DMS 273 treated with DMSO at 0.1 percent for 48 hours (cell line): ENCODE measurements at regions not wholly inside any gene's neighbourhood (a gene's known extent, or its start where the extent isn't known, plus 50 kb on each side); places are given as distances from the start of the nearest gene placed in this dataset.

Experiments used
- DNase-seq: peaks from one replicate; lab custom pipeline; 2025; lab: John Stamatoyannopoulos, UW

DNA sequence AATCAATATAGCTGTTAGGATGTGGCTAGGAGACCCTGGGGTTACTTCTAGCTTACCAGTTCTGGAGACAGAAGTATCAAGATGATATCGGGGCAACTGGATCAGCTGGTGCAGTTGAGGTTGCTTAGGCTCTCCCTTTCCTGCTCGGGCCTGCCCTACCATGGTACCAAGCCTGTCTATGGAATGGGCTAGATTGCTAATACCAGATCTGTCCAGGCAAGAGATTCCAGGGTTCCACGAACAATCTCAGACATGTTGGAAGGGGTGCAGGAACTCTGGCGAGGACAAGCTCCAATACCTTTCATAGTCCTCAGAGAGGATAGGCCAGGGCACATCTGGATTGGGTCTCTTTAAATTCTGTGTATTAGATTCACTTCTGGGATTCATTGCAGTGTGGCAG is 53.8 kb downstream of the ADM start:
- DNase-seq: no peak

GRCh38 chr11:10359171-10359570 is 54.3 kb downstream of the ADM start:
- no peak for DNase-seq

DNA sequence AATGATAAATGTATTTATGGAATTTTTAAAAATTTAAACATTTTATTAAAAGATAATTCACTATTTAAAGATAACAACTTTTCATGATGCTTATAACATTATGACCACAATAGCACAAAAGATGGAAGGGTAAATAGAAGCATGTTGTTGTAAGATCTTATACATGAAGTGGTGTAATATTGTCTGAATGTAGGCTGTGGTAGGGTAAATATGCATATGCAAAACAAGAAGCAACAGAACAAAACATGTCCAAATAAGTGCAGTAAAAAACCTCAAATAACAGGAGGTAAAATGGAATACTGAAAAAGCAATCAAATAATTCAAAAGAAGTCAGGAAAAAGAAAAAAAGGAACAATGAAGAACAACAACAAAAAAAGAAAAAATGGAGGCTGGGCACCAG is 56.0 kb downstream of the ADM start:
- no peak for DNase-seq

GRCh38 chr11:10365045-10365444 is 60.2 kb downstream of the ADM start:
- no peak for DNase-seq

GRCh38 chr11:10366568-10367331 is 61.9 kb downstream of the ADM start:
- DNase-seq: peak; percentile 77

DNA sequence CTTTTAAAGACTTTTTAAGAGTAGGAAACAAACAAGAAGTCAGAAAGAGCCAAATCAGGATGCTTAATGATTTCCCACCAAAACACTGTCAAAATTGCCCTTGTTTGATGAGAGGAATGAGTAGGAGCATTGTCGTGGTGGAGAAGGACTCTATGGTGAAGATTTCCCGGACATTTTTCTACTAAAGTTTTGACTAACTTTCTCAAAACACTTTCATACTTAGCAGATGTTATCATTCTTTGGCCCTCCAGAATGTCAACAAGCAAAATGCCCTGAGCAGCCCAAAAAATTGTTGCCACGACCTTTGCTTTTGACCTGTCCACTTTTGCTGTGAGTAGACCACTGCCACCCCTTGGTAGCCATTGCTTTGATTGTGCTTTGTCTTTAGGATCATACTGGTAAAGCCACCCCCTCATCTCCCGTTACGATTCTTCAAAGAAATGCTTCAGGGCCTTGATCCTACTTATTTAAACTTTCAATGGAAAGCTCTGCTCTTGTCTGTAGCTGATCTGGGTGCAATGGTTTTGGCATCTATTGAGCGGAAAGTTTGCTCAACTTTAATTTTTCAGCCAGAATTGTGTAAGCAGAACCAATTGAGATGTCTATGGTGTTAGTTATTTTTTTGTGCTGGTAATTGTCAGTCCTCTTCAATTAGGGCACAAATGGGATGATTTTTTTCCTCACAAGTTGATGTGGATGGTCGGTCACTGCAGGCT is 67.2 kb downstream of the ADM start:
- DNase-seq: no peak

- DNase-seq: no peak
Observed at GRCh38 chr11:10373340-10373739, 68.5 kb downstream of the ADM start.

- DNase-seq: no peak
Observed at GRCh38 chr11:10373929-10374328, 69.1 kb downstream of the ADM start.

DNA sequence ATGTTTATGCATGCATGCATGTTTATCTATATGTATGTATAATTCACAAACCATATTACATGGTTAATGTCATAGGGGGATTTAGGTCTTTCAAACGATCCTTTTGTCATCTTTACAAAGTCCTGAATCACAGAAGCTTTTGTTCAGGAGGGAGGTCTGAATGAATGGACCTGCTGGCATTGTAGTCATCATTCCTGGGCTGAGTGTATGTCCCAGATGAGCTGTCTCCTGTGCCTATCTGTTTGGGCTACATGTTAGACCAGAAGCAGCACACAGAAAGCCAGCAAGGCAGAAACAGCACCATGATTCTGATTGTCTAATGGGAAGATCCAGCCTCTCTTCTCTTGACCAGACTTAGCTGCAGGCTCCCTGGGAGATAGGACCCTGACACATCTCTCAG is 69.5 kb downstream of the ADM start:
- no peak for DNase-seq

DNA sequence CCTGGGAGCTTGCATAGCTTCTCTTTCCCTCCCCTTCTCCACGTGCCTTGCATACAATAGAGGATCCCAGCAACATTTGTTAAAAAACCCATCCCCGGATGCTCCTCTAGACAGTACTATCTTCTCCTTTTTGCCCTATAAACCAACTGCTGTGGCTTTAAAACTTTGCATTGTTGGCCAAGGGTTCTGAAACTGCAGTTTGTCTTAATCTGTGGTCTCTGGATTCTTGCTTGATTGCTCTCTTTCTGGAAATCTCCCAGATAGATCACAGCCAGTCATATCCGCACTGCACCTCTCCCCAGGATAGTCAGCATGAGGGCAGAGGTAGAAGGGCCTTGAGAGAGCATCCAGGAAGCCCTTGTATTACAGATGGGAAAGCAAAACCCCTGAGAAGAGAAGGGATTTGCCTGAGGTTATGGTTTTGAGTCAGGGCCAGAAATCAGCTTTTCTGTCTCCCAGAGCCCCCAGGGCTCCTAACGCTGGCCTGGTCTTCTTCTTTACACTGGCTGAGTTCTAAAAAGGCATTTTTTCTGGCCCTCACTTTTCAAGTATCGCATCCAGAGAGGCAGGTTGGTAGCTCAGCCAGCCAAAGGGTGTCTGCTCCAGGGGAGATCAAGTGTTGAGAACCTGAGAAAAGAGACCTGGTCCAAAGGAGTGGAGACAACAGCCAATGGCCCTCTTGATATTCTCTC is 70.6 kb downstream of the ADM start:
- DNase-seq: no peak

- DNase-seq: no peak
Observed at GRCh38 chr11:10376061-10376460, 71.2 kb downstream of the ADM start.

DNA sequence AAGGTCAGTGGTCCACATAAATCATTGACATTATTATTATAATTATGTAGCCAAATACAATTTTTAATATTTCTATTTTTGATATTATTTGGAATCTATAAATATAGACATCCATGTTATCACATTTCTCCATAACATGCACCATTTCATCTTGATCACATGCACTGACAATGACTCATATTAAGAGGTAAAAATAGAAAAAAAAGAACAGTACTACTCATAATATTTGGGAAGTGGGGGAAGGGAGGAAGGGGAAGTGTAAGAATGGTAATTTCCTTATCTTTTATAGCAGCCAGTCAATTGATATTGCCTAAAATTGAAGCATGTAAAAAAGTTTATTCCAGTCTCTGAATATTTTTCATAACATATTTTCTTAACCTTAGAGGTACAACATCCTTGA is 72.3 kb downstream of the ADM start:
- no peak for DNase-seq

GRCh38 chr11:10378362-10378761 is 73.5 kb downstream of the ADM start:
- no peak for DNase-seq

DNA sequence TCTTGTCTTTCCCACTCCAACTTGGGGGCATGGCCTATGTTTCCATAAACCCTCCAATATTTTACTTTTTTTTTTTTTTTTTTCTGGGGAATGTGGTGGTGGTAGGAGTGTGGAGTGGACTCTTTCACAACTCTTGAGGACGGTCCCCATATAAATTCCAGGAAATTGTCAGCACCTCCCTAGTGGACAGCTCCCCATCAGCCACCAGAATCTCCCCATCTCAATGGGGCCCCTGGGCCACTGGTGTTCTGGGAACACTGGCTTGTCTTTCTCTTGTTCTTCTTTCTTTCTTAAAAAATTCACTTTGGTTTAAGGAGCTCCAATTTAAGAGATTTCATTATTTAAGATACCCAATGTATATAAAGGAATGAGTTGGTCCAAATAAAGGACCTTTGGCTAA is 74.1 kb downstream of the ADM start:
- DNase-seq: no peak

DNA sequence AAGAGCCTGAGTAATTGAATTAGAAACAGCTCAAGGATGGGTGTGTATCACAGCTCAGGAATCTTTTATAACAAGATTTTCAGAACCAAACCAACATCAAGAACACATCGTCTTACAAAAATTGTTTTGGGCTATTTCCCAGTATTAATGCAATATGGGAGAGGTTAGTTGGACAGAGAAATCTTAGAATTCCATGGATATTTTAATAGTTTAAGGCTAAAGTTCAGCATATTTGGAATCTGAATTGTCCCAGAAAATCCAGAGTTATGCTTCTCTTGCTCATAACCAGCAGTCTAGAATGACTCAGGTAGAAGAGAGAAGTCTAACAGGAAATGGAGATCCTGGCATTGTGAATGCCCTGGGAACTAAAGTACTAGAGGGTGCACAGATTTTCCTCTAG is 74.6 kb downstream of the ADM start:
- no peak for DNase-seq

- DNase-seq: no peak
Observed at GRCh38 chr11:10379871-10380568, 75.0 kb upstream of the AMPD3 start.

DNA sequence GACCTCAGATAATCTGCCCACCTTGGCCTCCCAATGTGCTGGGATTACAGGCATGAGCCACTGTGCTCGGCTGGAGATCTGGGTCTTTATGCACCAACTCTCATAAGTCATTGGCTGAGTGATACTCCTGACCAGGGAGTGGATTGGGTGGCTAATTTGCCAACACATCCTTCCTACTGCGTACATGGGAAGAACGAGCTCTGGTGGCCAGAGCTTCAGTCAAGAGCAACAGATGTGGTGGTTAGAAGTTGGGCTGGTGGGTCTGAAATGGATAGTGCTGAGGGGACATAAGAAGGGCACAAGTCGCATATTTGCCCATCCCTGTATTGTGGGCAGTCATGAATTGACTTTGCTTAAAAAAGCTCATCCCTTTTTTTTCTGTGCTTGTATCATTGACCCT is 74.1 kb upstream of the AMPD3 start:
- no peak for DNase-seq

DNA sequence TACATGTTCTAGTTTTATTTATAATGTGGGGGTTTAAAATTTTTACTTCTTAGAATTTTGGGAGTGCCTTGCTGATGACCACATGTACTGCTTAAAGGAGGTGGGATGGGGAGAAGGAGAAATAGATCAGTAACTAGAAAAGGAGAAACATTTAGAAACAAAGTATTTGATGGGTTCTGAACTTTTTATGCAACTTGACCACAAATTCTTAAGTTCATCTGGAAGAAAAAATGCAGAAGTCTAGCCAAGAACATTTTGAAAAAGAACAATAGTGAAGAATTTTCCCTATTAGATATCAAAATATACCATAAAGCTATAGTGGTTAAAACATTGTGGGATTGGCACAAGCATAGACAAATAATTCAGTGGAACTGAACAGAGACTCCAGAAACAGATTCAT is 73.3 kb upstream of the AMPD3 start:
- no peak for DNase-seq

- DNase-seq: no peak
Observed at GRCh38 chr11:10382518-10382917, 72.5 kb upstream of the AMPD3 start.

DNA sequence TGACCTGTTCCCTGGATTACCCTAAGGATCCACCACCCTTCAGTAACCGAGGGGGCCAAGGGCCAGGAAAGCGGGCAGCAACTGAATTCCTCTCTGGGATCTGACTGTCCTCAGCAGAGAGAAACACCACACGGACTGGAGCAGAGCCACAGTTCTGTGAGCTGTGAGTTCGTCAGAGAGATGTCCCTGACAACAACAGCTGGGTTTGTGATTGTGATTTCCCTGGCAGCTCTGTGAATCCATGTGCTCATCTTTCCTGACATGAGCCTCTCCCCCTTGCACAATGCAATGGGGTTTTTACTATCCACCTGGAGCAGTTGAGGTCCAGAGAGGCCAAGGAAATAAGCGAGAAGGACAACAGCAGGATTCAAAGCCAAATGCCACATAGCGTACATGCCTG is 69.4 kb upstream of the AMPD3 start:
- DNase-seq: no peak

GRCh38 chr11:10386361-10386760 is 68.7 kb upstream of the AMPD3 start:
- DNase-seq: no peak

DNA sequence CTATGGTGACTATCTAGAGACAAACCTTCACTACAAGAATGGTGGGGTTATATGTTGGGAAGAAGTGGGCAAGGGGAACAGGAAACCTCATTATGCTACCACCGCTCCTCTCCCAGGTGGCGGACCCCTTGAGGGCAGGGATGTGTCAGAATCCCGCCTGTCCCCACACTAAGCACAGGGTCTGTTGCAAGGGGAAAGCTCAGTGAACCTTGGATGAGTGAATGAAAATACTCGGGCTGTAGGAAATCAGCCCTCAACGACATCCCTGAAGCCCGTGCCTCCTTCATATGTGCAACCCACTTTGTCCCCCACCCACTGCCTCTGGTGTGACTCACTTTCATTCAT is 68.2 kb upstream of the AMPD3 start:
- no peak for DNase-seq
